DND-41 (cell line): ENCODE measurements at regions not wholly inside any gene's neighbourhood (a gene's known extent, or its start where the extent isn't known, plus 50 kb on each side); places are given as distances from the start of the nearest gene placed in this dataset.

Experiments used
- ATAC-seq: fragments of 200-7000 bp; cut with Tn5 transposase; 3 replicates; pipeline ENCODE4 v1.9.1; 2021; ENCODE audit warnings: low read depth; ENCODE audit not compliant: insufficient read depth
- DNase-seq: peaks from one replicate; pipeline ENCODE4 v3.0.0-alpha.2; 2020
- H2AFZ ChIP-seq: 2 replicates; pipeline ENCODE4 v1.6.0; 2012; ENCODE audit warnings: low read depth, low read length
- H3K27ac ChIP-seq: 2 replicates; pipeline ENCODE4 v1.5.1; 2012; ENCODE audit warnings: low read length, inconsistent platforms
- H3K27me3 ChIP-seq: fragments of 200-600 bp; sonication (generic); 2 replicates; pipeline ENCODE4 v1.6.0; 2012; ENCODE audit warnings: low read length, mild to moderate bottlenecking, inconsistent platforms; ENCODE audit not compliant: insufficient read depth, poor library complexity
- H3K36me3 ChIP-seq: 2 replicates; pipeline ENCODE4 v1.5.1; 2012; ENCODE audit warnings: low read length, inconsistent platforms; ENCODE audit not compliant: insufficient read depth
- H3K4me1 ChIP-seq: 2 replicates; pipeline ENCODE4 v1.5.1; 2012; ENCODE audit warnings: mild to moderate bottlenecking, low read length; ENCODE audit not compliant: insufficient read depth
- H3K4me2 ChIP-seq: 2 replicates; pipeline ENCODE4 v1.6.0; 2012; ENCODE audit warnings: mild to moderate bottlenecking, moderate library complexity, low read length, inconsistent platforms; ENCODE audit not compliant: insufficient read depth
- H3K4me3 ChIP-seq, 2 experiments: fragments of 200-600 bp in 1 of 2; shearing (Covaris generic) in 1 of 2; 2 replicates each; pipeline ENCODE4 v1.5.1; 2012 to 2016; ENCODE audit warnings: inconsistent platforms in 2 of 2, low read length in 2 of 2, mild to moderate bottlenecking in 2 of 2, low read depth in 1 of 2, moderate library complexity in 1 of 2
- H3K79me2 ChIP-seq: 2 replicates; pipeline ENCODE4 v1.6.0; 2012; ENCODE audit warnings: low read length, inconsistent platforms; ENCODE audit not compliant: insufficient read depth
- H3K9ac ChIP-seq: 2 replicates; pipeline ENCODE4 v1.6.0; 2012; ENCODE audit warnings: low read depth, mild to moderate bottlenecking, inconsistent platforms, low read length, moderate library complexity
- H3K9me3 ChIP-seq: 2 replicates; pipeline ENCODE4 v1.5.1; 2012; ENCODE audit warnings: low read length, moderate library complexity, mild to moderate bottlenecking, inconsistent platforms; ENCODE audit not compliant: insufficient read depth, severe bottlenecking
- H4K20me1 ChIP-seq: 2 replicates; pipeline ENCODE4 v1.6.0; 2012; ENCODE audit warnings: low read length; ENCODE audit not compliant: insufficient read depth
- EZH2 ChIP-seq: IDR thresholded peaks from 3 replicates; pipeline ENCODE4 v1.6.1; 2012; ENCODE audit warnings: borderline replicate concordance, low read depth, mild to moderate bottlenecking, moderate library complexity, low read length, inconsistent platforms; ENCODE audit not compliant: severe bottlenecking
- TF ChIP-seq, protein P1 (sequence below): IDR thresholded peaks from 2 replicates; pipeline ENCODE4 v1.5.1; 2012; ENCODE audit warnings: borderline replicate concordance, low read length, moderate library complexity, mild to moderate bottlenecking; ENCODE audit not compliant: poor library complexity, severe bottlenecking; ENCODE audit errors: extremely low read depth

DNA sequence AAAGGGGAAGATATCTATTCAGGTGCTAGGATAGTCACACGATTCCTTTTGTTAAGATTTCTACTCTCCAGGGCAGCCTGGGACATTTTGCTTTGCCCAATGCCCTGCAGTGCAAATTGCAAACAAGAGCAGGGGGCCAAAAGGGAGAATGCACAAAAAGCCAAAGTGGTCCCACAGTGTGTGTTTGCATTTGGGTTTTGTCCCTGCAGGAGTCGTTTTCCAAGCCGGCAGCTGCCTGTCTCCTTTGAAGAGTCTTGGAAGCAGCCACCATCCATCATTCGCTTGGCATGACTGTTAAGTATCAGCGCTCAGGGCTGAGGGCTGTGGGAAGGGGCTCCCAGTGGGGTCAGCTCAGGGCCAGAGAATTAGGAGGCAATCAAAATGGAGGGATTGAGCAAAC lies 184.7 kb downstream of the MIAT start:
- Histone ChIP-seq H3K79me2 (no peaks in the 10 kb centered on the region), H3K4me1 (no peaks in the 10 kb centered on the region), H3K36me3 (no peaks in the 10 kb centered on the region), H2AFZ (no peak overlapping the region), H3K9me3 (no peaks in the 10 kb centered on the region), H3K27ac (no peak overlapping the region), H3K4me2 (no peak overlapping the region), H3K9ac (no peak overlapping the region), H3K27me3 (no peaks in the 10 kb centered on the region), H4K20me1 (no peaks in the 10 kb centered on the region), H3K4me3 (no peak overlapping the region)
- no peak for TF ChIP-seq EZH2
- TF ChIP-seq, protein P1, sequence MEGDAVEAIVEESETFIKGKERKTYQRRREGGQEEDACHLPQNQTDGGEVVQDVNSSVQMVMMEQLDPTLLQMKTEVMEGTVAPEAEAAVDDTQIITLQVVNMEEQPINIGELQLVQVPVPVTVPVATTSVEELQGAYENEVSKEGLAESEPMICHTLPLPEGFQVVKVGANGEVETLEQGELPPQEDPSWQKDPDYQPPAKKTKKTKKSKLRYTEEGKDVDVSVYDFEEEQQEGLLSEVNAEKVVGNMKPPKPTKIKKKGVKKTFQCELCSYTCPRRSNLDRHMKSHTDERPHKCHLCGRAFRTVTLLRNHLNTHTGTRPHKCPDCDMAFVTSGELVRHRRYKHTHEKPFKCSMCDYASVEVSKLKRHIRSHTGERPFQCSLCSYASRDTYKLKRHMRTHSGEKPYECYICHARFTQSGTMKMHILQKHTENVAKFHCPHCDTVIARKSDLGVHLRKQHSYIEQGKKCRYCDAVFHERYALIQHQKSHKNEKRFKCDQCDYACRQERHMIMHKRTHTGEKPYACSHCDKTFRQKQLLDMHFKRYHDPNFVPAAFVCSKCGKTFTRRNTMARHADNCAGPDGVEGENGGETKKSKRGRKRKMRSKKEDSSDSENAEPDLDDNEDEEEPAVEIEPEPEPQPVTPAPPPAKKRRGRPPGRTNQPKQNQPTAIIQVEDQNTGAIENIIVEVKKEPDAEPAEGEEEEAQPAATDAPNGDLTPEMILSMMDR, result no peak
- ATAC-seq (no peak), DNase-seq (no peak)

GRCh38 chr22:26845021-26845743 lies 187.8 kb downstream of the MIAT start:
- Histone ChIP-seq H2AFZ (no peak overlapping the region), H3K9ac (no peak overlapping the region), H3K9me3 (no peaks in the 10 kb centered on the region), H3K4me3 (no peak overlapping the region), H3K27ac (no peak overlapping the region), H3K27me3 (no peaks in the 10 kb centered on the region), H3K36me3 (no peaks in the 10 kb centered on the region), H3K4me2 (no peak overlapping the region), H3K79me2 (no peaks in the 10 kb centered on the region), H3K4me1 (no peaks in the 10 kb centered on the region), H4K20me1 (no peaks in the 10 kb centered on the region)
- no peak for ATAC-seq
- TF ChIP-seq EZH2, result no peak
- TF ChIP-seq, protein P1, result no peak
- DNase-seq, result no peak

GRCh38 chr22:26846076-26846475 lies 188.7 kb downstream of the MIAT start:
- H3K27me3 ChIP-seq, result no peaks in the 10 kb centered on the region
- H3K4me1 ChIP-seq, result no peaks in the 10 kb centered on the region
- no peak overlapping the region for H2AFZ ChIP-seq
- no peak overlapping the region for H3K4me2 ChIP-seq
- H3K9me3 ChIP-seq, result no peaks in the 10 kb centered on the region
- H4K20me1 ChIP-seq, result no peaks in the 10 kb centered on the region
- ATAC-seq (no peak), DNase-seq (no peak)
- TF ChIP-seq, protein P1, result no peak
- TF ChIP-seq EZH2, result no peak
- H3K27ac ChIP-seq, result no peak overlapping the region
- H3K36me3 ChIP-seq, result no peaks in the 10 kb centered on the region
- no peak overlapping the region for H3K4me3 ChIP-seq
- H3K79me2 ChIP-seq, result no peaks in the 10 kb centered on the region
- H3K9ac ChIP-seq, result no peak overlapping the region
